ENCODE measurements at regions not wholly inside any gene's neighbourhood (a gene's known extent, or its start where the extent isn't known, plus 50 kb on each side); places are given as distances from the start of the nearest gene placed in this dataset.

DNA sequence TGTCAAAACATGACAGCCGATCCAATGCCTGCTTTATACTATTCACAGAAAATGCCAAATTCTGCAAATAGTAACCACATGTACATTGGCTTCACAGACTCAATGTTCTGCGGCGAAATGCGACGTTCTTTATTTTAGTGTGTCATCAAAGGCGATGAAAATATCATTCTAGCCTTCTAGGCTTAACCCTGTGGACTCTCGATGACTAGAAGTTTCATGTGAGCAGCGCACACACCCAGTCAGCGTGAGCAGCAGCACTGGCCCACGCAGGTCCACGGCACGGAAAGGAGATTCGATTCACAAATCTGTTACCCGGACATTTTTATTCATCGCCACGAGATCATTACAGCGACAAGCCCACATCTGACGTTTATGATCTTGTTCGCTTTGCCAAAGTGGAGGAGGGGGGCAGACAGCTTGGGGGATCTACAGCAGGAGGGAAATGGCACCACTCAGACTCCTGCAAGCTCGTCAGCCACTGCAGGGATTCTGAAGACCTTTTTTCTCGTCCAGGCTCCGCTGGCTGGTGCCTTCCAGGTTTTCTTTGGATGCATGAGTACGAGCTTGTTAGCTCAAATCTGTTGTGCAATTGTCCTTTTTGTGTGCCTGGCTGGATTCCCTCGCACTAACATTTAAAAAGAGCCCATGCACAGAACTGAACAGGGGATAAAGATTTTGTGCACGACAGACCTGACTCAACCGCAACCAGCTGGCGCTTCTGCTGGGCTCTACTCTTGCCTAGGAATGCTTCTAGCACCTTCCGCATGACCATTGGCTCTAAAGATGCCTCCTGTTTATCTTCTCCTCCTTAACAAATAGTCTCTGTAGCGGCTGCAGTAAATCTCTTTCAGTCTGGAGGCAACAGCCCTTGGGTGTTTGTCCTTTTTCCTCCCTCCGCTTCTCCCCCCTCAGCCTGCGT lies 938.4 kb downstream of the MCTP2 start:
- Histone ChIP-seq H3K9me3 (ENCODE audit: severe bottlenecking) (no peaks in the 10 kb centered on the region), H3K4me3 (ENCODE audit: severe bottlenecking) (no peak overlapping the region), H3K4me1 (ENCODE audit: insufficient read depth, poor library complexity, severe bottlenecking) (no peaks in the 10 kb centered on the region), H3K27me3 (ENCODE audit: insufficient read depth, poor library complexity, severe bottlenecking) (no peaks in the 10 kb centered on the region), H3K36me3 (ENCODE audit: low read depth) (no peaks in the 10 kb centered on the region), H3K27ac (ENCODE audit: poor library complexity, severe bottlenecking) (no peak overlapping the region)
- ATAC-seq (ENCODE audit: low read depth) = peak; percentile 19; the same call in 1 of the 3 replicates
- no peak for DNase-seq (ENCODE audit: low spot score)
- TF ChIP-seq, protein P1, sequence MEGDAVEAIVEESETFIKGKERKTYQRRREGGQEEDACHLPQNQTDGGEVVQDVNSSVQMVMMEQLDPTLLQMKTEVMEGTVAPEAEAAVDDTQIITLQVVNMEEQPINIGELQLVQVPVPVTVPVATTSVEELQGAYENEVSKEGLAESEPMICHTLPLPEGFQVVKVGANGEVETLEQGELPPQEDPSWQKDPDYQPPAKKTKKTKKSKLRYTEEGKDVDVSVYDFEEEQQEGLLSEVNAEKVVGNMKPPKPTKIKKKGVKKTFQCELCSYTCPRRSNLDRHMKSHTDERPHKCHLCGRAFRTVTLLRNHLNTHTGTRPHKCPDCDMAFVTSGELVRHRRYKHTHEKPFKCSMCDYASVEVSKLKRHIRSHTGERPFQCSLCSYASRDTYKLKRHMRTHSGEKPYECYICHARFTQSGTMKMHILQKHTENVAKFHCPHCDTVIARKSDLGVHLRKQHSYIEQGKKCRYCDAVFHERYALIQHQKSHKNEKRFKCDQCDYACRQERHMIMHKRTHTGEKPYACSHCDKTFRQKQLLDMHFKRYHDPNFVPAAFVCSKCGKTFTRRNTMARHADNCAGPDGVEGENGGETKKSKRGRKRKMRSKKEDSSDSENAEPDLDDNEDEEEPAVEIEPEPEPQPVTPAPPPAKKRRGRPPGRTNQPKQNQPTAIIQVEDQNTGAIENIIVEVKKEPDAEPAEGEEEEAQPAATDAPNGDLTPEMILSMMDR (IDR thresholded peaks at IDR 0.05; ENCODE audit: poor library complexity, severe bottlenecking) = no peak

DNA sequence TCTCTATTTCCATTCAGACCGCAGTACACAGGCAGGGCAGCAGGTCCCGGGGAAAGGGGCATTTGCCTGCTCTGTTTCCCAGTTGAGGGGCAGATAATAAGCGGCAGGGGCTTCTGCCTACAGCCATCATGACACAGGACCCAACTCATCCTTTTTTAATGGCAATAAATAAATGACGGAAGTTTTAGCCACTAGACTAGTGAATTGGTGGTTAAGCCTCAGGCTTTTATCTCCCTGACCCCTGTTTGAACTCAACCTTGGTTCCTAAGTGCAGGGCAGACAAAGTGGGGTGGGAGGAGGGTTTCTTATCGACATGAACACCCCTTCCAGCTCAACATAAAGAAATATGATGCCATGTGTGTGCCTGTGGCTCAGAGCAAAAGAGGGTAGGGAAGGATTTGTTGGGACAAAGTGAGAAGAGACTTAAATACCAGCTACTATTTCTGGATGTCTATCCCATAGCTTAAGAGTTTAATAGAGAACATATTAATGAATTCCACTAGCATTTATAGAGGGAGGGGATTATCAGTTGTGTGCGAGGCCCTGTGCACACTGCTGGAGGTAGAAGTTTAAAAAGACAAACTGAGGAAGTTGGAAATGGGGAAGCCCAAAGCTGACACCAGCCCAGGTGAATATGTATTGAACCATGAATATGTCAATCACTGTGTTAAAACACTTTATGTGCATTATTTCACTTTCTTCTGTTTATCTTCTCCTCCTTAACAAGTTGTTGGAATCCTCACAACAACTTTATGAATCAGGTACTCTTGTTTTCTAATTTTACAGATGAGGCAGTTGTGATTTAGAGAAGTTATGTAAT lies 939.4 kb downstream of the MCTP2 start:
- no peak overlapping the region for H3K4me3 ChIP-seq (ENCODE audit: severe bottlenecking)
- TF ChIP-seq, protein P1 (IDR thresholded peaks at IDR 0.05; ENCODE audit: poor library complexity, severe bottlenecking) = no peak
- no peak for ATAC-seq (ENCODE audit: low read depth)
- H3K9me3 ChIP-seq (ENCODE audit: severe bottlenecking) = no peaks in the 10 kb centered on the region
- no peak overlapping the region for H3K27ac ChIP-seq (ENCODE audit: poor library complexity, severe bottlenecking)
- no peaks in the 10 kb centered on the region for H3K4me1 ChIP-seq (ENCODE audit: insufficient read depth, poor library complexity, severe bottlenecking)
- no peaks in the 10 kb centered on the region for H3K27me3 ChIP-seq (ENCODE audit: insufficient read depth, poor library complexity, severe bottlenecking)
- no peaks in the 10 kb centered on the region for H3K36me3 ChIP-seq (ENCODE audit: low read depth)
- DNase-seq (ENCODE audit: low spot score) = no peak

DNA sequence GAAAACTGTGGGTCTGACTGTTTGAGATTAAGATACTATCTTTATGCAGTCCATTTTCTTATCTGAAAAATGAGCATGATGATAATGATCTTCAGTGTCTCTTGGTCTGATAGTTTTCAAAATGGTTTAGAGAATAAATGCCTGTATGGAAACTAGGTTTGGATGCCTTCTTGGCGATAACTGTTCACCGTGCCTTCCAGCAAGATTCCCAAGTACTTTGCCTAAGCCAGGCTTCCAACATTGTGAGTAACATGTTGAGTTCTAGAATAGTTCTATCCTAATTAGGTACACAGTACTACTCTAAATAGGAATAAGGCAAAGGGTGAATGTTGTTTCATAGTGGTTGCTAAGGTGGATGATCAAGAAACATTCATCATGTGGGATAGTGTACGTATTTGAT lies 940.2 kb downstream of the MCTP2 start:
- Histone ChIP-seq H3K9me3 (ENCODE audit: severe bottlenecking) (no peaks in the 10 kb centered on the region), H3K4me1 (ENCODE audit: insufficient read depth, poor library complexity, severe bottlenecking) (no peaks in the 10 kb centered on the region), H3K36me3 (ENCODE audit: low read depth) (no peaks in the 10 kb centered on the region), H3K4me3 (ENCODE audit: severe bottlenecking) (no peak overlapping the region), H3K27ac (ENCODE audit: poor library complexity, severe bottlenecking) (no peak overlapping the region), H3K27me3 (ENCODE audit: insufficient read depth, poor library complexity, severe bottlenecking) (no peaks in the 10 kb centered on the region)
- DNase-seq (ENCODE audit: low spot score) = no peak
- TF ChIP-seq, protein P1 (IDR thresholded peaks at IDR 0.05; ENCODE audit: poor library complexity, severe bottlenecking) = no peak
- no peak for ATAC-seq (ENCODE audit: low read depth)

DNA sequence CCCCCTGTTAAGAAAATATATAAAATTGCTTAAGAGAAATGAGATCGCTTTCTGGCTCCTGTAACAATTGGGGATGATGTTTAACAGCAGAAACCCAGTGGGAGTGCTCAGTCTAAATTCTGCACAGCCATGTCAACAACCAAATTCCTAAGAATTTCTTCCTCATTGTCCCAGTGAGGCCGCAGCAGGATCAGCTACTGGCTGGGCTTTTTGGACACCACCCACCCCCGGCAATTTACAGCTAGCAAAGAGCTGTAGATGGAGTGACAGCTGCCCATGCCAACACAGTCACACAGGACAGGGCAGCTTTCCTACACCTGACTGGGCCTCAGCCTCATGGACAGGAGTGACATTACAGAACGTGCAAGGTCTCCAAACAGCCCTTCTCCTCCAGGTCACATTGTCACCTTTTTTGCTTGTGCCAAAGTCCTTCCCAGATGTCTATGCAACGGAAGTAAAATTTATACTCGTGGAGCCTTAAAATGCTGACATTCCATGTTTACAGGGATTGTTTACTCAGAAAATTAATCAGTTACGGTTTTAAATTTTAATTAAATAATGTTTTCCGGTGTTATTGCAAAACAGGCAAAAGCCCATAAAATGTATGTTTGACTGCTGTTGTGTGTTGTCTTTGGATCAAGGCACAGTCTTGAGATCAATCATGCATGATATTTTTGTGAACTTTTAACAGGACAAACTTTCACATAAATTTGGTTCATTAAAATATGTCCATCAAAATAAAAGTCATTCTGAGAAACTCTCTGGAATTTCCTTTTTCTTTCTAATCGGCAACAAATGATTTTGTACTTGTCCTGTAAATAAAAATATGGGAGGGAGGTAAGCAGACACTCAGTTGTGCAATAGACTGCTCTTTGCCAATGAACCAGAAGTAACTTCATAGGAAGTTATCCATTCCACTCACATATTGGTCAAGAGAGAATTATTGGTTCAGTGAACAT lies 943.2 kb downstream of the MCTP2 start:
- ATAC-seq (ENCODE audit: low read depth) (no peak), DNase-seq (ENCODE audit: low spot score) (no peak)
- Histone ChIP-seq H3K27ac (ENCODE audit: poor library complexity, severe bottlenecking) (no peak overlapping the region), H3K27me3 (ENCODE audit: insufficient read depth, poor library complexity, severe bottlenecking) (no peaks in the 10 kb centered on the region), H3K36me3 (ENCODE audit: low read depth) (no peaks in the 10 kb centered on the region), H3K4me1 (ENCODE audit: insufficient read depth, poor library complexity, severe bottlenecking) (no peaks in the 10 kb centered on the region), H3K9me3 (ENCODE audit: severe bottlenecking) (no peaks in the 10 kb centered on the region), H3K4me3 (ENCODE audit: severe bottlenecking) (no peak overlapping the region)
- TF ChIP-seq, protein P1 (IDR thresholded peaks at IDR 0.05; ENCODE audit: poor library complexity, severe bottlenecking) = no peak
